GM13976 (cell line): ENCODE measurements at regions not wholly inside any gene's neighbourhood (a gene's known extent, or its start where the extent isn't known, plus 50 kb on each side); places are given as distances from the start of the nearest gene placed in this dataset.

Experiments
- DNase-seq: peaks from one replicate; pipeline ENCODE4 v3.0.0; 2012; ENCODE audit warnings: low spot score
- in situ Hi-C: fragments of 300-500 bp; cut with MboI; formaldehyde crosslinking; loops from one replicate; pipeline ENCODE4 v1.12.0; 2022; ENCODE audit warnings: low sequenced_read_pairs, mixed read lengths, inconsistent platforms; ENCODE audit not compliant: unreplicated experiment
- TF ChIP-seq, protein P1 (sequence below): IDR thresholded peaks from 2 replicates; pipeline ENCODE4 v1.5.1; 2012; ENCODE audit warnings: borderline replicate concordance, mild to moderate bottlenecking; ENCODE audit not compliant: insufficient read depth; ENCODE audit errors: extremely low read depth, missing control alignments, control extremely low read depth

DNA sequence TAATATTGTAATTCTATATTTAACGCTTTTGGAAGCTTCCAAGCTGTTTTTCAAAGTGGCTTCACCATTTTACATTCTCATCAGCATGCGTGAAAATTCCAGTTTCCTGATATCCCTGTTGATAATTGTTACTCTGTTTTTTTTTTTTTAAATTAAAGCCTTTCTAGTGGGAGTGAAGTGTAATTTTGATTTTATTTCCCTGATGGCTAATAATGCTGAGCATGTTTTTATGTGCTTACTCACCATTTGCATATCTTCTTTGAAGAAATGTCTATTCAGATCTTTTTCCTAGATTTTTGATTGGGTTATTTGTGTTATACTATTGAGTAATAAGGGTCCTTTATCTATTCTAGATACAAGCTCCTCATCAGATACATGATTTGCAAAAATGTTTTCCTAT lies 382.8 kb upstream of the HS6ST1 start:
- TF ChIP-seq, protein P1, sequence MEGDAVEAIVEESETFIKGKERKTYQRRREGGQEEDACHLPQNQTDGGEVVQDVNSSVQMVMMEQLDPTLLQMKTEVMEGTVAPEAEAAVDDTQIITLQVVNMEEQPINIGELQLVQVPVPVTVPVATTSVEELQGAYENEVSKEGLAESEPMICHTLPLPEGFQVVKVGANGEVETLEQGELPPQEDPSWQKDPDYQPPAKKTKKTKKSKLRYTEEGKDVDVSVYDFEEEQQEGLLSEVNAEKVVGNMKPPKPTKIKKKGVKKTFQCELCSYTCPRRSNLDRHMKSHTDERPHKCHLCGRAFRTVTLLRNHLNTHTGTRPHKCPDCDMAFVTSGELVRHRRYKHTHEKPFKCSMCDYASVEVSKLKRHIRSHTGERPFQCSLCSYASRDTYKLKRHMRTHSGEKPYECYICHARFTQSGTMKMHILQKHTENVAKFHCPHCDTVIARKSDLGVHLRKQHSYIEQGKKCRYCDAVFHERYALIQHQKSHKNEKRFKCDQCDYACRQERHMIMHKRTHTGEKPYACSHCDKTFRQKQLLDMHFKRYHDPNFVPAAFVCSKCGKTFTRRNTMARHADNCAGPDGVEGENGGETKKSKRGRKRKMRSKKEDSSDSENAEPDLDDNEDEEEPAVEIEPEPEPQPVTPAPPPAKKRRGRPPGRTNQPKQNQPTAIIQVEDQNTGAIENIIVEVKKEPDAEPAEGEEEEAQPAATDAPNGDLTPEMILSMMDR: no peak
- no peak for DNase-seq
- in situ Hi-C loops: no loop called here

DNA sequence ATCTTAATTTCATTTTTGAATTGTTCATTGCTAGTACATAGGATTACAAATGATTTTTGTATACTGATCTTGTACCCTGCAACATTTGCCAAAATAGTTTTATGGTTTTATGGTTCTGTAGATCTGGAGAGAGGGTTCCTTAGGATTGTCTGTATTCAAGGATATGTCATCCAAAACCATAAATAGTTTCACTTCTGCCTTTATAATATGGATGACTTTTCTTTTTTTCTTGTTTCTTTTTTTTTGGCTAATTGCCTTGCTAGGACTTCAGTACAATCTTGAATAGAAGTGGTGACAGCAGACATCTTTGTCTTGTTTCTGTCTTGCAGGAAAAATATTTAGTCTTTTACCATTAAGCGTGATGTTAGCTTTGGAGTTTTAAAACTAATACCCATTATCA lies 383.9 kb upstream of the HS6ST1 start:
- no peak for DNase-seq
- TF ChIP-seq, protein P1: no peak
- in situ Hi-C loops: no loop called here

DNA sequence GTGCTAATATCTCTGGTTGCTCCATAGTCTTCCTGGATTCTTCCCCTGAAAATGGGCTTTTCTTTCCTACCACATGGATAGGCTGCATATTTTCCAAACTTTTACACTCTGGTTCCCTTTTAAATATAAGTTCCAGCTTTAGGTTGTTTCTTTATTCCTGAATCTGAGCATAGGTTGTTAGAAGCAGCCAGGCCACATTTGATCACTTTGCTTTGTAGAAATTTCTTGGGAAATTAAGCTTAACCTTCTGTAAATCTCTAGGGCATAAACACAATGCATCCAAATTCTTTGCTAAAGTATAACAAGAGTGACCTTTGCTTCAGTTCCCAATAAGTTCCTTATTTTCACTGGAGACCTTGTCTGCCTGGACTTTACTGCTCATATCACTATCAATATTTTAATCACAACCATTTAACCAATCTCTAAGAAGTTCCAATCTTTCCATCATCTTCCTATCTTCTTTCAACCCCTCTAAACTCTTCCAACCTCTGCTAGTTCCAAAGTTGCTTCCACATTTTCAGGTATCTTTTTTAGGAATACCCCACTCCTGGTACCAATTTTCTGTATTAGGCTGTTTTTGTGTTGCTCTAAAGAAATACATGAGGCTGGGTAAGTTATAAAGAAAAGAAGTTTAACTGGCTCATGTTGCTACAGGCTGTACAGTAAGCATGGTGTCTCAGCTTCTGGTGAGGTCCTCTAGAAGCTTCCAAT lies 389.6 kb upstream of the HS6ST1 start:
- no peak for DNase-seq
- in situ Hi-C loops: no loop called here
- TF ChIP-seq, protein P1: no peak

DNA sequence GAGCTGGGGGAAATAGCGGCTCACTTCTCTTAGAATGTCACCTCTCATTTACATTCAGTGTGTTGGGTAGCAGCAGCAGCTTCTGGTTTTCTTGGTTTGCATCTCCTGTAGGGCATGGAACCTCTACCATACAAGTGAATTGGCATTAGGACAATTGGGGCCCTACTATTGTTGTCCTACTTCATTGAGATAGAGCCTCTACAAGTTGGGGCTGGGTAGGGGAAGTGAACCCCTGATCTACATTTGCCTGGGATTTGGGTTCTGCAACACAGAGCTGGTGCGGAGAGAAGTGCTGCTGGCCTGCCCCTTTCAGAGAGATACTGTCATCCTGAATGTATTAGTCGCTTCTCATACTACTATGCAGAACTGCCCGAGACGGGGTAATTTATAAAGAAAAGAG lies 391.6 kb upstream of the HS6ST1 start:
- DNase-seq: no peak
- TF ChIP-seq, protein P1: no peak
- in situ Hi-C loops: no loop called here

DNA sequence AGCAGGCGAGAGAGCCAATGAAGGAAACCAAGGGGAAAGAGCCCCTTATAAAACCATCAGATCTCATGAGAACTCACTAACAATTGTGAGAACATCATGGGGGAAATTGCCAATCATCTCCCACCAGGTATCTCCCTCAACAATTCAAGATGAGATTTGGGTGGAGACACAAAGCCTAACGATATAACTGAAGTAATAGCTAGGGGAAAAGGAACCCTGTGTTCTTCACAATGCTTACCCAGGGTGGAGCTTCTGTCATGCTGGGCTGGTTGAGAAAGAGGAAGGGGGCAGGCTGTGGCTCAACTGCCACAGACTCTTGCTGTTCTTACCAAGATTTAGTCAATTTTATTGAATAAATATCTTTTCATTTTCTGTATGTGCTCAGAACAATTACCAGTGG lies 392.1 kb upstream of the HS6ST1 start:
- in situ Hi-C loops: no loop called here
- TF ChIP-seq, protein P1: no peak
- no peak for DNase-seq

DNA sequence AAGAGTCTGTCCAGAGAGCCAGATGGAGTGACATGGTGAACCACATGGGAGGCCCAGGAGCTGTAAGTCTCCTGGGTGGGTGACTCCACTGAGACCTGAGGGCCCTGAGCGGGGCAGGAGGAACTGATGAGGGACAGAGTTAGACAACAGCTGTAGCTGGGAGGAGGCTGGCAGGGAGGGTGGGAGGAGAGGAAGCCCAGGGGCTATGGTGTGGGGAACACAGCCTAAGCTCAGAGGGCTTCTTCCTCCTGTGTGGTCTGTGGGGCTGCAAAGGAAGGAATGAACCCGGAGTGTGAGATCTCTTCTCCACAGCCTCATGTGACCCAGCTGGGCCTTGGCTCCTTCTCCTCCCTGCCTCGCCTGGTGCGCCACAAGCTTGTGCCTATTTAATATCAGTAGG lies 395.6 kb upstream of the HS6ST1 start:
- DNase-seq: no peak
- TF ChIP-seq, protein P1: no peak
- in situ Hi-C loops: no loop called here
